Neural progenitor cell (in vitro differentiated cells): ENCODE measurements at regions not wholly inside any gene's neighbourhood (a gene's known extent, or its start where the extent isn't known, plus 50 kb on each side); places are given as distances from the start of the nearest gene placed in this dataset.
"Not testable (repeated sequence)": the region's sequence is repeated elsewhere in the genome, so short reads cannot be mapped to it uniquely, and the experiment has no call there.

ENCODE experiments used
- CTCF ChIP-seq: fragments of 200-600 bp; sonication (generic); IDR thresholded peaks from 2 replicates; pipeline ENCODE4 v1.5.1; 2017; ENCODE audit warnings: antibody characterized with exemption, mild to moderate bottlenecking
- EZH2phosphoT487 ChIP-seq: fragments of 200-600 bp; sonication (generic); IDR thresholded peaks from 2 replicates; pipeline ENCODE4 v1.6.1; 2017; ENCODE audit warnings: antibody characterized with exemption

GRCh38 chr4:52409766-52410165 is 249.3 kb downstream of the USP46 start:
- TF ChIP-seq CTCF, EZH2phosphoT487: not testable (repeated sequence)
